GM21528 (cell line): ENCODE measurements at regions not wholly inside any gene's neighbourhood (a gene's known extent, or its start where the extent isn't known, plus 50 kb on each side); places are given as distances from the start of the nearest gene placed in this dataset.

ENCODE experiments used
- ATAC-seq: cut with Tn5 transposase; IDR thresholded peaks from one replicate; pipeline ENCODE4 v1.9.1; 2021; ENCODE audit warnings: mild to moderate bottlenecking, moderate library complexity; ENCODE audit not compliant: unreplicated experiment, low FRiP score

GRCh38 chr5:52388349-52388748 lies 399.4 kb upstream of the ITGA1 start:
- no peak for ATAC-seq

- no peak for ATAC-seq
Measured at GRCh38 chr5:52392321-52392720, 395.4 kb upstream of the ITGA1 start.

- ATAC-seq, result no peak
Measured at GRCh38 chr5:52409835-52410234, 377.9 kb upstream of the ITGA1 start.

GRCh38 chr5:52419357-52419756 lies 368.4 kb upstream of the ITGA1 start:
- no peak for ATAC-seq

- no peak for ATAC-seq
Measured at GRCh38 chr5:52427615-52428014, 360.1 kb upstream of the ITGA1 start.

- no peak for ATAC-seq
Measured at GRCh38 chr5:52428977-52429489, 358.7 kb upstream of the ITGA1 start.

- no peak for ATAC-seq
Measured at GRCh38 chr5:52441768-52442167, 345.9 kb upstream of the ITGA1 start.

GRCh38 chr5:52443187-52443586 lies 344.5 kb upstream of the ITGA1 start:
- no peak for ATAC-seq

- ATAC-seq, result no peak
Measured at GRCh38 chr5:52448111-52448510, 339.6 kb upstream of the ITGA1 start.

- ATAC-seq, result no peak
Measured at GRCh38 chr5:52449516-52449915, 338.2 kb upstream of the ITGA1 start.

- ATAC-seq, result no peak
Measured at GRCh38 chr5:52452098-52452497, 335.6 kb upstream of the ITGA1 start.

- ATAC-seq, result no peak
Measured at GRCh38 chr5:52453176-52453575, 334.5 kb upstream of the ITGA1 start.

GRCh38 chr5:52455920-52456319 lies 331.8 kb upstream of the ITGA1 start:
- ATAC-seq, result no peak

GRCh38 chr5:52457810-52458209 lies 329.9 kb upstream of the ITGA1 start:
- ATAC-seq, result no peak

GRCh38 chr5:52466113-52466512 lies 321.6 kb upstream of the ITGA1 start:
- ATAC-seq, result no peak

GRCh38 chr5:52466749-52467520 lies 320.8 kb upstream of the ITGA1 start:
- ATAC-seq, result no peak

GRCh38 chr5:52468976-52469375 lies 318.7 kb upstream of the ITGA1 start:
- ATAC-seq, result no peak

- ATAC-seq, result no peak
Measured at GRCh38 chr5:52469420-52469819, 318.3 kb upstream of the ITGA1 start.

- ATAC-seq, result no peak
Measured at GRCh38 chr5:52469835-52470234, 317.9 kb upstream of the ITGA1 start.

- ATAC-seq, result no peak
Measured at GRCh38 chr5:52476346-52476745, 311.4 kb upstream of the ITGA1 start.

GRCh38 chr5:52481201-52481600 lies 306.5 kb upstream of the ITGA1 start:
- ATAC-seq, result no peak

GRCh38 chr5:52481851-52482250 lies 305.9 kb upstream of the ITGA1 start:
- ATAC-seq, result no peak
